ENCODE measurements at regions not wholly inside any gene's neighbourhood (a gene's known extent, or its start where the extent isn't known, plus 50 kb on each side); places are given as distances from the start of the nearest gene placed in this dataset.

- no peaks in the 10 kb centered on the region for H3K36me3 ChIP-seq
- no peak overlapping the region for H3K27ac ChIP-seq
- no peak overlapping the region for H3K4me3 ChIP-seq (ENCODE audit: low read depth in 1 of 2, low read length in 1 of 2)
- no peaks in the 10 kb centered on the region for H3K27me3 ChIP-seq
- H3K4me1 ChIP-seq (ENCODE audit: control insufficient read depth in 1 of 2, insufficient read depth in 1 of 2, low read depth in 1 of 2, low read length in 1 of 2), result no peaks in the 10 kb centered on the region
- TF ChIP-seq, protein P1, sequence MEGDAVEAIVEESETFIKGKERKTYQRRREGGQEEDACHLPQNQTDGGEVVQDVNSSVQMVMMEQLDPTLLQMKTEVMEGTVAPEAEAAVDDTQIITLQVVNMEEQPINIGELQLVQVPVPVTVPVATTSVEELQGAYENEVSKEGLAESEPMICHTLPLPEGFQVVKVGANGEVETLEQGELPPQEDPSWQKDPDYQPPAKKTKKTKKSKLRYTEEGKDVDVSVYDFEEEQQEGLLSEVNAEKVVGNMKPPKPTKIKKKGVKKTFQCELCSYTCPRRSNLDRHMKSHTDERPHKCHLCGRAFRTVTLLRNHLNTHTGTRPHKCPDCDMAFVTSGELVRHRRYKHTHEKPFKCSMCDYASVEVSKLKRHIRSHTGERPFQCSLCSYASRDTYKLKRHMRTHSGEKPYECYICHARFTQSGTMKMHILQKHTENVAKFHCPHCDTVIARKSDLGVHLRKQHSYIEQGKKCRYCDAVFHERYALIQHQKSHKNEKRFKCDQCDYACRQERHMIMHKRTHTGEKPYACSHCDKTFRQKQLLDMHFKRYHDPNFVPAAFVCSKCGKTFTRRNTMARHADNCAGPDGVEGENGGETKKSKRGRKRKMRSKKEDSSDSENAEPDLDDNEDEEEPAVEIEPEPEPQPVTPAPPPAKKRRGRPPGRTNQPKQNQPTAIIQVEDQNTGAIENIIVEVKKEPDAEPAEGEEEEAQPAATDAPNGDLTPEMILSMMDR (IDR thresholded peaks at IDR 0.05), result no peak
- H3K9me3 ChIP-seq, result no peaks in the 10 kb centered on the region
Measured at GRCh38 chr7:80981405-80981804, 62.6 kb upstream of the SEMA3C start.

DNA sequence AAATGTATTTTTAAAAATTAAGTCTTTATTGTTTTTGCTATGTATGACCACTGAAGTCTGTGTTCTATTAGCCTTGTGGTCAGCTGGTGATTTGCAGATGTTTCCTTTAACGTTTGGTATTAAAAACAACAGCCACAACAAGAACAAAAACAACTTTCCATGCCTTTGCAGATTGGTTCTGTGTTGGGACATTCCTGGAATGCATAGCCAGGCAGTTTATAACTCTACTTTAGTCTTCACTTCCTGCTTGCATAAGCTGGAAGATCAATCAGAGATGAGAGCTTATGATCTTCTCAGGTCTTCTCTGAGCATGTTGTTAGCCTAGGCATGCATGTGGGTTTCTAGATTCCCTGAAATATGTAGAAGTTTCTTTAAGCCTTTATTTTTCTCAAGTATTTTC lies 58.9 kb upstream of the SEMA3C start:
- TF ChIP-seq, protein P1 (IDR thresholded peaks at IDR 0.05), result no peak
- Histone ChIP-seq H3K9me3 (no peaks in the 10 kb centered on the region), H3K4me1 (ENCODE audit: control insufficient read depth in 1 of 2, insufficient read depth in 1 of 2, low read depth in 1 of 2, low read length in 1 of 2) (no peaks in the 10 kb centered on the region)

GRCh38 chr7:80974396-80975358 lies 55.8 kb upstream of the SEMA3C start:
- Histone ChIP-seq H3K4me1 (ENCODE audit: control insufficient read depth in 1 of 2, insufficient read depth in 1 of 2, low read depth in 1 of 2, low read length in 1 of 2) (no peaks in the 10 kb centered on the region), H3K27me3 (no peaks in the 10 kb centered on the region), H3K27ac (no peak overlapping the region), H3K36me3 (no peaks in the 10 kb centered on the region), H3K9me3 (no peaks in the 10 kb centered on the region), H3K4me3 (ENCODE audit: low read depth in 1 of 2, low read length in 1 of 2) (no peak overlapping the region)
- TF ChIP-seq, protein P1 (IDR thresholded peaks at IDR 0.05), result no peak

More for the DNA sequence above, 58.9 kb upstream of the SEMA3C start:
- Histone ChIP-seq H3K27me3 (no peaks in the 10 kb centered on the region), H3K4me3 (ENCODE audit: low read depth in 1 of 2, low read length in 1 of 2) (no peak overlapping the region), H3K36me3 (no peaks in the 10 kb centered on the region), H3K27ac (no peak overlapping the region)

DNA sequence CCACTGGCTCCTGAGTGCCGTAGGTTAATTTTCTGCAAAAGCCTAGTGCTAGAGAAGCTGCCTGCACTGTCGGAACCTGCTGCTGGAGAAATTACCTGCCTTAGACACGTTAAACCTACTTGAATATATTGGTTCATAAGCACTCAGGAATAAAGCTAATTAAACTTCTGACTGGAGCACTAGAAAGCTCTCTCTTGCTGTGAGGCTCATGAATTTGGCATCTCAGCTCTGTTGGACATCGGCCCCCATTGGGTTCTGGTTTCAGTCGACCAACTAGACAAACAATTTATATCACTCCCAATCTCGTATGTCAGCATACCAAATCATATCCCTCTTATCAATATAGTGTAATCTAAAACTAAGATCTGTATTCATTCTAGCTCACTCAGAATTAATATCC lies 52.4 kb upstream of the SEMA3C start:
- no peaks in the 10 kb centered on the region for H3K36me3 ChIP-seq
- H3K27ac ChIP-seq, result no peak overlapping the region
- H3K4me1 ChIP-seq (ENCODE audit: control insufficient read depth in 1 of 2, insufficient read depth in 1 of 2, low read depth in 1 of 2, low read length in 1 of 2), result peaks cover 4 to 11% of the 10 kb centered on the region in 2 experiments
- H3K4me3 ChIP-seq (ENCODE audit: low read depth in 1 of 2, low read length in 1 of 2), result no peak overlapping the region
- H3K9me3 ChIP-seq, result no peaks in the 10 kb centered on the region
- H3K27me3 ChIP-seq, result no peaks in the 10 kb centered on the region
- TF ChIP-seq, protein P1 (IDR thresholded peaks at IDR 0.05), result no peak

All from neutrophil (primary cell).